ENCODE measurements at regions not wholly inside any gene's neighbourhood (a gene's known extent, or its start where the extent isn't known, plus 50 kb on each side); places are given as distances from the start of the nearest gene placed in this dataset.

- TF ChIP-seq POLR2A (IDR thresholded peaks at IDR 0.05; ENCODE audit: low read depth, low read length) (no peak), POU2F2 (IDR thresholded peaks at IDR 0.05; ENCODE audit: low read depth, low read length) (no peak), POLR2AphosphoS5 (IDR thresholded peaks at IDR 0.05; ENCODE audit: low read depth, low read length) (no peak), TAF1 (IDR thresholded peaks at IDR 0.05; ENCODE audit: low read depth, low read length) (no peak), PAX5 (IDR thresholded peaks at IDR 0.05; ENCODE audit: insufficient read depth, low read length, severe bottlenecking) (no peak), SPI1 (IDR thresholded peaks at IDR 0.05; ENCODE audit: low read depth, low read length) (no peak)
Measured at GRCh38 chr10:109740436-109740835, 182.9 kb downstream of the XPNPEP1 start.
